GM21381 (cell line): ENCODE measurements at regions not wholly inside any gene's neighbourhood (a gene's known extent, or its start where the extent isn't known, plus 50 kb on each side); places are given as distances from the start of the nearest gene placed in this dataset.
"Not testable (repeated sequence)": the region's sequence is repeated elsewhere in the genome, so short reads cannot be mapped to it uniquely, and the experiment has no call there.

Experiments used
- ATAC-seq: cut with Tn5 transposase; IDR thresholded peaks from one replicate; pipeline ENCODE4 v1.9.1; 2021; ENCODE audit warnings: mild to moderate bottlenecking, moderate library complexity; ENCODE audit not compliant: unreplicated experiment

- ATAC-seq, result no peak
These were observed 415.1 kb upstream of the MAP2 start for GRCh38 chr2:209008636-209009287.

- ATAC-seq, result not testable (repeated sequence)
These were observed 405.2 kb upstream of the MAP2 start for GRCh38 chr2:209018633-209019032.

GRCh38 chr2:209029249-209029648 lies 394.6 kb upstream of the MAP2 start:
- no peak for ATAC-seq

GRCh38 chr2:209044307-209044706 lies 379.5 kb upstream of the MAP2 start:
- no peak for ATAC-seq

GRCh38 chr2:209046163-209046562 lies 377.7 kb upstream of the MAP2 start:
- no peak for ATAC-seq

GRCh38 chr2:209049608-209050007 lies 374.2 kb upstream of the MAP2 start:
- no peak for ATAC-seq

- no peak for ATAC-seq
These were observed 361.6 kb upstream of the MAP2 start for GRCh38 chr2:209062210-209062609.

GRCh38 chr2:209070262-209070661 lies 353.6 kb upstream of the MAP2 start:
- no peak for ATAC-seq

GRCh38 chr2:209073151-209073550 lies 350.7 kb upstream of the MAP2 start:
- no peak for ATAC-seq

- ATAC-seq, result no peak
These were observed 349.1 kb upstream of the MAP2 start for GRCh38 chr2:209074711-209075110.

GRCh38 chr2:209076151-209076550 lies 347.7 kb upstream of the MAP2 start:
- ATAC-seq, result no peak

- ATAC-seq, result no peak
These were observed 337.1 kb upstream of the MAP2 start for GRCh38 chr2:209086761-209087160.

GRCh38 chr2:209091056-209091455 lies 332.8 kb upstream of the MAP2 start:
- no peak for ATAC-seq

GRCh38 chr2:209094221-209094620 lies 329.6 kb upstream of the MAP2 start:
- no peak for ATAC-seq

- no peak for ATAC-seq
These were observed 328.4 kb upstream of the MAP2 start for GRCh38 chr2:209095432-209095831.

- ATAC-seq, result no peak
These were observed 326.7 kb upstream of the MAP2 start for GRCh38 chr2:209097168-209097567.

GRCh38 chr2:209102319-209102718 lies 321.5 kb upstream of the MAP2 start:
- ATAC-seq, result no peak

GRCh38 chr2:209113026-209113425 lies 310.8 kb upstream of the MAP2 start:
- ATAC-seq, result no peak

GRCh38 chr2:209114588-209115240 lies 309.1 kb upstream of the MAP2 start:
- no peak for ATAC-seq

GRCh38 chr2:209121691-209122090 lies 302.2 kb upstream of the MAP2 start:
- ATAC-seq, result peak; percentile 97

GRCh38 chr2:209125291-209125690 lies 298.6 kb upstream of the MAP2 start:
- ATAC-seq, result no peak

GRCh38 chr2:209138079-209138478 lies 285.8 kb upstream of the MAP2 start:
- no peak for ATAC-seq

GRCh38 chr2:209141142-209141541 lies 282.7 kb upstream of the MAP2 start:
- no peak for ATAC-seq
